Neural crest cell (in vitro differentiated cells): ENCODE measurements at regions not wholly inside any gene's neighbourhood (a gene's known extent, or its start where the extent isn't known, plus 50 kb on each side); places are given as distances from the start of the nearest gene placed in this dataset.

ENCODE experiments used
- DNase-seq: peaks from one replicate; pipeline ENCODE4 v3.0.0; 2021; ENCODE audit warnings: low read depth, mixed read lengths, low spot score
- H3K27ac Mint-ChIP-seq: one replicate; pipeline ENCODE4 v1.8.0; 2021; ENCODE audit warnings: mild to moderate bottlenecking, mixed read lengths; ENCODE audit not compliant: unreplicated experiment
- H3K27me3 Mint-ChIP-seq: 2 replicates; pipeline ENCODE4 v1.8.0; 2021; ENCODE audit warnings: low read depth, mild to moderate bottlenecking, mixed read lengths
- H3K36me3 Mint-ChIP-seq: 2 replicates; pipeline ENCODE4 v1.8.0; 2021; ENCODE audit warnings: low read depth, mild to moderate bottlenecking, mixed read lengths
- H3K4me1 Mint-ChIP-seq: 2 replicates; pipeline ENCODE4 v1.8.0; 2021; ENCODE audit warnings: mixed read lengths
- H3K4me3 Mint-ChIP-seq: one replicate; pipeline ENCODE4 v1.8.0; 2021; ENCODE audit warnings: mild to moderate bottlenecking, mixed read lengths
- H3K9me3 Mint-ChIP-seq: 2 replicates; pipeline ENCODE4 v1.8.0; 2021; ENCODE audit warnings: mixed read lengths
- CTCF ChIP-seq: fragments of 200-600 bp; sonication (generic); conservative IDR thresholded peaks from 2 replicates; pipeline ENCODE4 v1.5.0; 2021; ENCODE audit warnings: antibody characterized with exemption, mild to moderate bottlenecking

- Mint-ChIP-seq H3K4me3 (no peak overlapping the region), H3K27me3 (peaks cover 2% of the 10 kb centered on the region)
- no peak for DNase-seq
These were observed 285.9 kb downstream of the KIF4B start for GRCh38 chr5:155299386-155300005.

GRCh38 chr5:155303120-155303519 is 289.6 kb downstream of the KIF4B start:
- Mint-ChIP-seq H3K4me3 (no peak overlapping the region), H3K27ac (no peak overlapping the region), H3K9me3 (no peaks in the 10 kb centered on the region), H3K4me1 (peaks cover 4% of the 10 kb centered on the region), H3K27me3 (no peaks in the 10 kb centered on the region), H3K36me3 (no peaks in the 10 kb centered on the region)
- DNase-seq, result no peak
- no peak for TF ChIP-seq CTCF

More at GRCh38 chr5:155299386-155300005, 285.9 kb downstream of the KIF4B start:
- Mint-ChIP-seq H3K36me3 (no peaks in the 10 kb centered on the region), H3K9me3 (no peaks in the 10 kb centered on the region), H3K27ac (no peak overlapping the region), H3K4me1 (peaks cover under 1% of the 10 kb centered on the region)
- TF ChIP-seq CTCF, result no peak

GRCh38 chr5:155307229-155307628 is 293.7 kb downstream of the KIF4B start:
- TF ChIP-seq CTCF, result no peak
- no peak for DNase-seq
- Mint-ChIP-seq H3K4me1 (peaks cover 4% of the 10 kb centered on the region), H3K36me3 (no peaks in the 10 kb centered on the region), H3K4me3 (no peak overlapping the region), H3K9me3 (no peaks in the 10 kb centered on the region), H3K27ac (no peak overlapping the region), H3K27me3 (no peaks in the 10 kb centered on the region)

- no peak for DNase-seq
- H3K36me3 Mint-ChIP-seq, result no peaks in the 10 kb centered on the region
- no peaks in the 10 kb centered on the region for H3K27me3 Mint-ChIP-seq
- no peak for TF ChIP-seq CTCF
- no peak overlapping the region for H3K27ac Mint-ChIP-seq
- H3K9me3 Mint-ChIP-seq, result no peaks in the 10 kb centered on the region
- H3K4me1 Mint-ChIP-seq, result peaks cover 4% of the 10 kb centered on the region
- no peak overlapping the region for H3K4me3 Mint-ChIP-seq
These were observed 294.7 kb downstream of the KIF4B start for GRCh38 chr5:155308289-155308688.

- Mint-ChIP-seq H3K4me1 (peaks cover 4% of the 10 kb centered on the region), H3K27me3 (no peaks in the 10 kb centered on the region), H3K9me3 (no peaks in the 10 kb centered on the region), H3K27ac (no peak overlapping the region), H3K4me3 (no peak overlapping the region), H3K36me3 (no peaks in the 10 kb centered on the region)
- DNase-seq, result no peak
- no peak for TF ChIP-seq CTCF
These were observed 295.6 kb downstream of the KIF4B start for GRCh38 chr5:155309021-155309746.
